SK-N-MC (cell line): ENCODE measurements at regions not wholly inside any gene's neighbourhood (a gene's known extent, or its start where the extent isn't known, plus 50 kb on each side); places are given as distances from the start of the nearest gene placed in this dataset.

Source experiments
- DNase-seq: peaks from one replicate; pipeline ENCODE4 v3.0.0-alpha.2; 2011; ENCODE audit warnings: low read depth, low spot score
- H3K27ac ChIP-seq: fragments of 200-600 bp; sonication (generic); 2 replicates; pipeline ENCODE4 v1.5.1; 2016; ENCODE audit warnings: mixed run types
- H3K36me3 ChIP-seq: fragments of 200-600 bp; sonication (generic); 2 replicates; pipeline ENCODE4 v1.6.1; 2017; ENCODE audit warnings: antibody characterized with exemption, low read length, mixed read lengths; ENCODE audit not compliant: insufficient read depth
- H3K4me3 ChIP-seq: fragments of 200-600 bp; sonication (generic); 2 replicates; pipeline ENCODE4 v1.5.1; 2016
- H3K9ac ChIP-seq: fragments of 200-600 bp; sonication (generic); 2 replicates; pipeline ENCODE4 v1.8.0; 2017; ENCODE audit warnings: mixed run types, mixed read lengths; ENCODE audit not compliant: insufficient read length
- H3K9me3 ChIP-seq: fragments of 200-600 bp; sonication (generic); 2 replicates; pipeline ENCODE4 v1.6.1; 2017; ENCODE audit warnings: low read depth, mild to moderate bottlenecking, antibody characterized with exemption, low read length, moderate library complexity, mixed read lengths
- EZH2 ChIP-seq: fragments of 200-600 bp; sonication (generic); IDR thresholded peaks from one replicate; pipeline ENCODE4 v1.6.1; 2017; ENCODE audit warnings: antibody characterized with exemption
- FOXP2 ChIP-seq: optimal IDR thresholded peaks from 2 replicates; pipeline ENCODE3; 2011; ENCODE audit warnings: mild to moderate bottlenecking, moderate library complexity; ENCODE audit not compliant: insufficient read depth; ENCODE audit errors: extremely low read length, control extremely low read depth
- POLR2AphosphoS5 ChIP-seq: IDR thresholded peaks from 2 replicates; pipeline ENCODE4 v1.6.1; 2012; ENCODE audit warnings: mild to moderate bottlenecking, low read depth, low read length, borderline replicate concordance

DNA sequence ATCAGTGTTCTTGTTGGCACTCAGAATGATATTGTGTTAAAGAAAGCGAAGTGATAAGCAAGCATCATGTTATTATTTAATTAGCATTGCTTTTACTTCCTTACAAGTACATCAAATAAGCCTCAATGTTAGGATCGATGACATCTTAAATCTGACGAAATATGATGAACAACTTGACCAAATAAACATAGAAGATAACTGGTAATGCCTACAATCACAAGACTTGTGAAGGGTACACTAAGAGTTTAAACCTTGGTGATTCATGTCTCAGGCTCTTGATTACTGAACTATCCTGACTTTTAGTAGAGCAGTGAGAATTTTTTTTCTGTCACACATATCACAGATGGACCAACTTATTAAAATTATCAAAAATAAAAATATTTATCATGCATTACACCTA is 500.8 kb upstream of the ZEB2 start:
- DNase-seq = no peak
- H3K4me3 ChIP-seq = no peak overlapping the region
- no peaks in the 10 kb centered on the region for H3K9me3 ChIP-seq
- no peak overlapping the region for H3K9ac ChIP-seq
- no peak for TF ChIP-seq EZH2
- TF ChIP-seq POLR2AphosphoS5 = no peak
- TF ChIP-seq FOXP2 = no peak
- no peak overlapping the region for H3K27ac ChIP-seq
- H3K36me3 ChIP-seq = no peaks in the 10 kb centered on the region

DNA sequence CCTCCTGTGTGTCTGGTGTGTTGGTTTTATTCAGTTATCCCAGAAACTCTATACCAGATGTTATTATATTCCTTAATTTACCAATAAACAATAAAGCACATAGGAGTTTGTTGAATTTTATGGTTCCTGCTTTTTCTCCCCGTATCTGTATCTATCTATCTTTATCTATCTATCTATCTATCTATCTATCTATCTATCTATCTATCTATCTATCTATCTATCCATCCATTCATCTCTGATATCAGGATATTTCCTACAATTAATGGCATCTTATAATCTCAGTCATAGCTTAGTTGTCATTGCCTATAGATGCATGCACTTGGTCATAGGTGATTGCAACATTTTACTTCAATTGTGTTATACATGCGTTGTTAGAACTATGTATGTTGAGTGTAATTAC is 500.2 kb upstream of the ZEB2 start:
- no peak for TF ChIP-seq EZH2
- TF ChIP-seq FOXP2 = no peak
- no peak for TF ChIP-seq POLR2AphosphoS5
- no peak overlapping the region for H3K4me3 ChIP-seq
- H3K9me3 ChIP-seq = no peaks in the 10 kb centered on the region
- H3K36me3 ChIP-seq = no peaks in the 10 kb centered on the region
- no peak for DNase-seq
- no peak overlapping the region for H3K9ac ChIP-seq
- no peak overlapping the region for H3K27ac ChIP-seq

DNA sequence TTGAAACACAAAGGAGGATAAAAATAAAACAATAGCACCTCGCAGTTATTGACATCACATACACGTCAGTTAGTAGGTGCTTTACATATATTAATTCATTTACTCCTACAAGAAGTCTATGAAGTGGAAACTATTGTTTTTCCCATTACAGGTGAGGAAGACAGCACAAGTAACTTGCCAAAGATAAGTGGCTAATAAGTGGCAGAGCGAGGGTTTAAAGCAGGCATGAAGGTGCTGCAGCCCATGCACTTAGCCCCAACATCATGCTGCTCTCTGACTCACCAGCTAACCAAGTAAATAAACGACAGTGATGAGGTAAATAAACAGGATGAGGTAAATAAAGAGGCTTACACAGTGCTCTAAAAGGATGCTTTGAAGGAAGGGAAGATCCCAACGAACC is 498.6 kb upstream of the ZEB2 start:
- Histone ChIP-seq H3K4me3 (no peak overlapping the region), H3K36me3 (no peaks in the 10 kb centered on the region), H3K9ac (no peak overlapping the region), H3K27ac (no peak overlapping the region), H3K9me3 (no peaks in the 10 kb centered on the region)
- DNase-seq = no peak
- TF ChIP-seq EZH2 = no peak
- no peak for TF ChIP-seq FOXP2
- no peak for TF ChIP-seq POLR2AphosphoS5

DNA sequence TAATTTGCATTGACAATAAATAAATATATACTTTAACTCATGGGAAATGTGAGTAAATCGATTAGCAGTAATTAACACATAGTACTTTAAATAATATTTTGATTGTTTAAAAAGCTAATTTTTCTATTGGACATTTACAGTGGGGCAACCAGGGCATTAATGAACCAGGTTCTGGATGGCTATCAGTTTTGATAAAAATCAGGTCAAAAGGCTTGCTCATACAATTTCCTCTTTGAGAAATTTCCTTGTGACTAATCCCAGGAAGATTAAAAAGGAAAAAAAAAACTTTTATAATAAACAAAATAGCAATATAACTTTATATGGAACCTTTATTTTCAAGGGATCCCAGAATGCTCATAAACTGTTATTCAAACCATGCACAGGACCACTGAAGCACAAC is 497.2 kb upstream of the ZEB2 start:
- DNase-seq = no peak
- TF ChIP-seq EZH2 = no peak
- no peak for TF ChIP-seq POLR2AphosphoS5
- TF ChIP-seq FOXP2 = no peak
- Histone ChIP-seq H3K9me3 (no peaks in the 10 kb centered on the region), H3K36me3 (no peaks in the 10 kb centered on the region), H3K9ac (no peak overlapping the region), H3K4me3 (no peak overlapping the region), H3K27ac (no peak overlapping the region)

DNA sequence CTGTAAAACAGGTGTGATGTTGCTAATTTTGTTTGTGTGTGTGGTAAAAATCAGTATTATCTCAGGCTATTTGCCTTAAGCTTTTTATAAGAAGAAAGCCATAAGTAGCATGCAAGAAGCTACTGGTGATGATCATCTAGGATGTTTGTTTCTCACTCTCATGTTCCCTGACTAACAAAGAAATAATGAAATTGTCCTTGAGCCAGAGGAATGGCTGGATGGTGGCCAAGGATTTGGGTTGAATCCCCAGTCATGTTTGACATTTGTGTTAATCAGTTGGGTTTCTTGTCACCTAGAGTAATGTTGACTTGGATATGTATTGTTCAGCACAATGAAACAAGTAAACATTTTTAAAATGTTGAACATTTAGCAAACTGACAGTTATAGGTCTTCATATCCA is 496.8 kb upstream of the ZEB2 start:
- Histone ChIP-seq H3K9ac (no peak overlapping the region), H3K9me3 (no peaks in the 10 kb centered on the region), H3K36me3 (no peaks in the 10 kb centered on the region), H3K27ac (no peak overlapping the region), H3K4me3 (no peak overlapping the region)
- DNase-seq = no peak
- no peak for TF ChIP-seq POLR2AphosphoS5
- TF ChIP-seq EZH2 = no peak
- TF ChIP-seq FOXP2 = no peak

DNA sequence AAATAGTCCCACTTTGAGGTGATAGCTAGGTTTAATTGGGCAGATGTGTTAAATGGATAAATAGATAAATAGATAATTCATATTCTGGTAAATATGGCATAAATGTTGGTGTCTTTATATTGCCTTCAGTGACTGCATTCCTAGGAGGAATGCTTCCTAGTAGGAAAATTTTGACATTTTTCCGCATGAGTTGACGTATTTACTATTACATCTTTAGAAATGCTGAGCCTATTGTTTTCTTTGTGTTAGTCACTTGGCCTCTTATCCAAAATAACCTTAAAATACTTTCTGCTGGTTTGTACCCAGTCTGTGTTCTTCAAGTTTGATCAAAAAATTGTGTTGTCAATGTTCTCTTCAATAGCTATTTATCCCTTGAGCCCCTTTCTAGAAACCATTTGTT is 495.6 kb upstream of the ZEB2 start:
- H3K9me3 ChIP-seq = no peaks in the 10 kb centered on the region
- no peak overlapping the region for H3K9ac ChIP-seq
- no peaks in the 10 kb centered on the region for H3K36me3 ChIP-seq
- no peak overlapping the region for H3K27ac ChIP-seq
- DNase-seq = no peak
- no peak for TF ChIP-seq EZH2
- H3K4me3 ChIP-seq = no peak overlapping the region

DNA sequence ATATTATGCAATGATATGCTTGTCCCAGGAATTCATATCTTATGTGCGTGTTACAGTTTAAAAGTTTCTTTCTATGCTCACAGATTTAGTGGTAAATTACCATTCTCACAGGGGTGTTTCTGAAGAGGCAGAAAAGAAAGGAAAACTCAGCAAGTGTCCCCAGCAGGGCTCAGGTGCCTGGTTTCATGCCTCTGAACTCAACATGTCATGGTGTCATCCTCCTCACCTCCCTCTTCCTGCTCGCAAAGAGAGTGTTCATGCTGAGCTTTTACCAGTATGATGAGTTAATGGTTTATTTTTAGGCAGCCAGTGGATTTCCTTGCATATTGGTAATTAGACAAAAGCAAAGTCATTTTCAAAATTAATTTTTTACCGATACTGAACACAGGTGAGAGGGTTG is 492.9 kb upstream of the ZEB2 start:
- H3K4me3 ChIP-seq = no peak overlapping the region
- TF ChIP-seq POLR2AphosphoS5 = no peak
- no peak for TF ChIP-seq EZH2
- no peak for TF ChIP-seq FOXP2
- H3K9ac ChIP-seq = no peak overlapping the region
- H3K36me3 ChIP-seq = no peaks in the 10 kb centered on the region
- no peak for DNase-seq
- H3K9me3 ChIP-seq = no peaks in the 10 kb centered on the region
- H3K27ac ChIP-seq = no peak overlapping the region

DNA sequence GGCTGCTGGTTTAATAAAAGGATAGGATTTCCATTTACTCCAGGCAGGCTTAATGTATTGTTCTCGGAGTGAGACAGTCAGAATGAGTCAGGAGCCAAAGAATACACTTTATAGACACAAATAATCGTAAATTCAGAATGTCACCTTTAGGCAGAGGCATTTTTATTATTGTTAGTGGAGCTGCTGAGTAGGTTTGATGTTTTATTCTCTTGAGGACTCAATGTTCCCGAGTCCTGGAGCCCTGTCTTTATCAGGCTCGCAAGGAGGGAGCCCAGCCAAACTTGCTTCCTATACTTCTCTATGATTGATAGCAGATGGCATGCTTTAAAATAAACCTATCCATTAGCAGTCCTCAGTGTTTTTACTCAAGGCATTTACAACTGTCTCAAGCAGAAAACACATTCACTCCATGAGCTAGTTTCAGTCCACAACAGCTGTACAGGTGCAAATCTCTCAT is 492.3 kb upstream of the ZEB2 start:
- no peaks in the 10 kb centered on the region for H3K36me3 ChIP-seq
- no peak overlapping the region for H3K27ac ChIP-seq
- TF ChIP-seq FOXP2 = no peak
- TF ChIP-seq POLR2AphosphoS5 = no peak
- no peak for TF ChIP-seq EZH2
- H3K9me3 ChIP-seq = no peaks in the 10 kb centered on the region
- no peak overlapping the region for H3K4me3 ChIP-seq
- H3K9ac ChIP-seq = no peak overlapping the region
- no peak for DNase-seq

DNA sequence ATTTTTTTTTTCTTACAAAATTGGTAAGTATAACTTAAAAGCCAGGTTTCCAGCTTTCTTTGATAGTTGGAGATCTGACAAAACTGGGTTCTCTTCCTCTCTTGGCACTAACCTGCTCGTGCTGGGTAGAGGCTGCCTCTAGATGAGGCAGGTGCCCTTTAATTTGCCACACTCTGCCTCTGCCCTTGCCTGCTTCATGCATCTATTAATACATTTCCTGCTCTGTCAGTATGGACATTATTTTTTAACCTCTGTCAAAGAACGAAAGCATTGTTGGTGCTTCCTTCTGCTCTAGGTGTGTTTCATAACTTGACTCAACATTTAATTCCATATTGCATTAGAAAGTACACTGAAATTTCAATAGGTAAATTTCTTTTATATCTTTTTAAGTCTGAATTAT is 490.7 kb upstream of the ZEB2 start:
- no peak for TF ChIP-seq POLR2AphosphoS5
- DNase-seq = no peak
- Histone ChIP-seq H3K9ac (no peak overlapping the region), H3K36me3 (no peaks in the 10 kb centered on the region), H3K9me3 (no peaks in the 10 kb centered on the region), H3K27ac (no peak overlapping the region), H3K4me3 (no peak overlapping the region)

DNA sequence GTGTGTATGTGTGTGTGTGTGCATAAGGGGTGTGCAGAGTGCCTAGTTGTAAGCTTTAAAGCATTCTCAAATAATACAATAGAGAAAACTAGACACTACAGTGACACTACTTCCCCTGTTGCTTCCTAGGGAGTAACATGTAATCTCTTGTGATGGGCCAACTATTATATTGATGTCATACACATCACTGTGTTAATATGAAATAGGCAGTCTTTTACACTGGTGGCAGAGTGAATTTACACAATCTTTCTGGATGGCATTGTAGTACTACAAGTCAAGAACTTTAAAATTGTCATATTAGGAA is 488.0 kb upstream of the ZEB2 start:
- no peaks in the 10 kb centered on the region for H3K9me3 ChIP-seq
- H3K36me3 ChIP-seq = no peaks in the 10 kb centered on the region
- DNase-seq = no peak
- no peak overlapping the region for H3K27ac ChIP-seq
- TF ChIP-seq POLR2AphosphoS5 (no peak), FOXP2 (no peak), EZH2 (no peak)
- no peak overlapping the region for H3K4me3 ChIP-seq
- H3K9ac ChIP-seq = no peak overlapping the region
